K562 (cell line): ENCODE measurements at regions not wholly inside any gene's neighbourhood (a gene's known extent, or its start where the extent isn't known, plus 50 kb on each side); places are given as distances from the start of the nearest gene placed in this dataset.

Source experiments
- EP300 ChIP-seq: IDR thresholded peaks from 2 replicates; pipeline ENCODE4 v1.6.1; 2012; ENCODE audit warnings: low read length, improper control_type of control experiment
- GABPA ChIP-seq: fragments of 200-800 bp; sonication (Bioruptor generic); conservative IDR thresholded peaks from 2 replicates; pipeline ENCODE4 v1.6.1; 2016; ENCODE audit warnings: low read depth, missing genetic modification characterization, missing compliant biosample characterization
- KDM4B ChIP-seq, 2 experiments: fragments of 450-650 bp in 1 of 2; sonication (generic) in 1 of 2; IDR thresholded peaks; 2 replicates each; pipeline ENCODE4 v1.6.1; 2016 to 2017; ENCODE audit warnings: borderline replicate concordance in 2 of 2, antibody characterized with exemption in 1 of 2, low read depth in 1 of 2, mild to moderate bottlenecking in 1 of 2
- NFRKB ChIP-seq: fragments of 450-650 bp; IDR thresholded peaks from 2 replicates; pipeline ENCODE4 v1.6.1; 2016; ENCODE audit warnings: low read depth
- POLR2AphosphoS2 ChIP-seq: IDR thresholded peaks from 2 replicates; pipeline ENCODE4 v1.6.1; 2012; ENCODE audit warnings: low read length, improper control_type of control experiment
- ZFP1 ChIP-seq: fragments of 450-650 bp; formaldehyde crosslinking; IDR thresholded peaks from 2 replicates; pipeline ENCODE4 v1.4.0; 2020; ENCODE audit warnings: mild to moderate bottlenecking, mixed read lengths
- ZNF695 ChIP-seq: fragments of 450-650 bp; formaldehyde crosslinking; IDR thresholded peaks from 2 replicates; pipeline ENCODE4 v1.4.0; 2020; ENCODE audit warnings: mild to moderate bottlenecking, moderate library complexity
- TF ChIP-seq, protein P1 (sequence below), 3 experiments: IDR thresholded peaks in 2 of 3; conservative IDR thresholded peaks in 1 of 3; 2 replicates each; pipeline ENCODE4 v1.5.1; 2011 to 2012; ENCODE audit warnings: low read length in 3 of 3, mild to moderate bottlenecking in 3 of 3, control low read depth in 2 of 3, improper control_type of control experiment in 1 of 3, inconsistent platforms in 1 of 3, low read depth in 1 of 3, mixed read lengths in 1 of 3, moderate library complexity in 1 of 3; ENCODE audit not compliant: insufficient read depth in 2 of 3
- TF ChIP-seq, protein P2 (sequence below): fragments of 450-650 bp; conservative IDR thresholded peaks from 2 replicates; pipeline ENCODE4 v1.6.1; 2016; ENCODE audit warnings: missing genetic modification characterization, low read depth, mild to moderate bottlenecking, missing compliant biosample characterization, moderate library complexity

DNA sequence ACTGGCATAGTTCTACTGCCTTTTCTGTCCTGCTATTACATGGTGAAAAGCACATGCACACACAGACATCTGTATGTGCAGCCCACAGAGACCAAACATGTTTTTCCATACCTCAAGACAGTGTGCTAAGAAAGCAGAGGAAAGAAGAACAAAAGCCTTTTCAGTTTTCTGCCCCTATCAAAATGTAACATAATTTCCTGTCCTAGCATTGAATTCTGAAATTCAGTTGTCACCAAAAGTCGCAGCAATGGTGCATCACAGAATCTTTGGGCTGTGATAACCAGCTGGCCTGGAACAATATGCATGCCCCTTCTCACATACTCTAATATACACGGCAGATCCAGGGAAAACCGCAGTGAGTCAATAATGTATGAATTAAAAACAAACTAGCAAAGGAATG is 153.8 kb upstream of the RAP2B start:
- TF ChIP-seq KDM4B (IDR thresholded peaks at IDR 0.05; ENCODE audit: borderline replicate concordance in 2 of 2, low read depth in 1 of 2) (no peak), POLR2AphosphoS2 (no peak), ZNF695 (CRISPR knock-in tag) (no peak), EP300 (no peak), GABPA (tag) (no peak), ZFP1 (CRISPR knock-in tag) (no peak), NFRKB (no peak)
- TF ChIP-seq, protein P1, sequence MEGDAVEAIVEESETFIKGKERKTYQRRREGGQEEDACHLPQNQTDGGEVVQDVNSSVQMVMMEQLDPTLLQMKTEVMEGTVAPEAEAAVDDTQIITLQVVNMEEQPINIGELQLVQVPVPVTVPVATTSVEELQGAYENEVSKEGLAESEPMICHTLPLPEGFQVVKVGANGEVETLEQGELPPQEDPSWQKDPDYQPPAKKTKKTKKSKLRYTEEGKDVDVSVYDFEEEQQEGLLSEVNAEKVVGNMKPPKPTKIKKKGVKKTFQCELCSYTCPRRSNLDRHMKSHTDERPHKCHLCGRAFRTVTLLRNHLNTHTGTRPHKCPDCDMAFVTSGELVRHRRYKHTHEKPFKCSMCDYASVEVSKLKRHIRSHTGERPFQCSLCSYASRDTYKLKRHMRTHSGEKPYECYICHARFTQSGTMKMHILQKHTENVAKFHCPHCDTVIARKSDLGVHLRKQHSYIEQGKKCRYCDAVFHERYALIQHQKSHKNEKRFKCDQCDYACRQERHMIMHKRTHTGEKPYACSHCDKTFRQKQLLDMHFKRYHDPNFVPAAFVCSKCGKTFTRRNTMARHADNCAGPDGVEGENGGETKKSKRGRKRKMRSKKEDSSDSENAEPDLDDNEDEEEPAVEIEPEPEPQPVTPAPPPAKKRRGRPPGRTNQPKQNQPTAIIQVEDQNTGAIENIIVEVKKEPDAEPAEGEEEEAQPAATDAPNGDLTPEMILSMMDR (IDR thresholded peaks at IDR 0.05 in 2 of 3, conservative IDR thresholded peaks at IDR 0.05 in 1 of 3; ENCODE audit: insufficient read depth in 2 of 3, low read depth in 1 of 3, low read length in 3 of 3): no peak
- TF ChIP-seq, protein P2, sequence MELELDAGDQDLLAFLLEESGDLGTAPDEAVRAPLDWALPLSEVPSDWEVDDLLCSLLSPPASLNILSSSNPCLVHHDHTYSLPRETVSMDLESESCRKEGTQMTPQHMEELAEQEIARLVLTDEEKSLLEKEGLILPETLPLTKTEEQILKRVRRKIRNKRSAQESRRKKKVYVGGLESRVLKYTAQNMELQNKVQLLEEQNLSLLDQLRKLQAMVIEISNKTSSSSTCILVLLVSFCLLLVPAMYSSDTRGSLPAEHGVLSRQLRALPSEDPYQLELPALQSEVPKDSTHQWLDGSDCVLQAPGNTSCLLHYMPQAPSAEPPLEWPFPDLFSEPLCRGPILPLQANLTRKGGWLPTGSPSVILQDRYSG (tag): no peak
